Lower lobe of right lung (tissue), 2 donors: ENCODE measurements at regions not wholly inside any gene's neighbourhood (a gene's known extent, or its start where the extent isn't known, plus 50 kb on each side); places are given as distances from the start of the nearest gene placed in this dataset.
A peak's percentile ranks its signal among the peaks of the same experiment; 100 is the strongest.

Experiments
- ATAC-seq, 2 donors: fragments of 200-7000 bp; cut with Tn5 transposase; one replicate each; pipeline ENCODE4 v1.9.1; 2020 to 2022; ENCODE audit warnings: mild to moderate bottlenecking in 2 of 2, moderate library complexity in 2 of 2
- DNase-seq: peaks from one replicate; pipeline ENCODE4 v3.0.0-alpha.2; 2020
- H3K27ac ChIP-seq: fragments of 200-600 bp; one replicate; pipeline ENCODE4 v1.8.0; 2022
- H3K27me3 ChIP-seq: fragments of 200-600 bp; one replicate; pipeline ENCODE4 v1.8.0; 2022; ENCODE audit warnings: low read depth
- H3K36me3 ChIP-seq: fragments of 200-600 bp; one replicate; pipeline ENCODE4 v1.8.0; 2022; ENCODE audit warnings: mild to moderate bottlenecking
- H3K4me1 ChIP-seq: fragments of 200-600 bp; one replicate; pipeline ENCODE4 v1.8.0; 2022
- H3K4me3 ChIP-seq: fragments of 200-600 bp; one replicate; pipeline ENCODE4 v1.8.0; 2022; ENCODE audit warnings: mild to moderate bottlenecking
- H3K9me3 ChIP-seq: fragments of 200-600 bp; one replicate; pipeline ENCODE4 v1.8.0; 2022
- intact Hi-C: fragments of 100-400 bp; cut with DNase I; formaldehyde crosslinking; loops from one replicate; pipeline ENCODE4 v1.11.0; 2022
- TF ChIP-seq, protein P1 (sequence below): fragments of 200-600 bp; IDR thresholded peaks from one replicate; pipeline ENCODE4 v1.8.0; 2022; ENCODE audit warnings: antibody characterized with exemption, mild to moderate bottlenecking
- donor health status: DM: no; HTN: yes; CAD: no; lungs with severe emphysema.

DNA sequence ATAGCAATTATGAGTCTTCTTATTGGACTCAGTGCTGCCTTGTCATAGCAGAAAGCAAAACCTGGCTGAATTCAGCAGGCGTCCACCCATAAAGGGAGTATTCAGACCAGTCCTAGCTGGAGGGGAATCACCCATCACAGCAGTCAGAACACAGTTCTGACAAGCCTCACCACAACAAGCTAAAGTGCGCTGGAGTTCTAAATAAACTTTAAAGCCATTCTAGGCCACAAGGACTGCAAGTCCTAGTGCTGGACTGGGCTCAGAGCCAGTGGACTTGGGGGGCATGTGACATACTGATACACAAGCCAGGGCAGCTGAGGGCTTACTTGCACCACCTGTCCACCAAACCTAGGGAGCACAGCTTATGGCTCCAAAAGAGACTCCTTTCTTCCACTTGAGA, 115.3 kb upstream of the PCSK5 start:
- no peaks in the 10 kb centered on the region for H3K4me1 ChIP-seq
- H3K36me3 ChIP-seq: no peaks in the 10 kb centered on the region
- H3K4me3 ChIP-seq: no peak overlapping the region
- no peaks in the 10 kb centered on the region for H3K27me3 ChIP-seq
- DNase-seq (no peak), ATAC-seq (peak in 1 of 2 donors; percentile 21)
- intact Hi-C loops: no loop called here
- no peak overlapping the region for H3K27ac ChIP-seq
- H3K9me3 ChIP-seq: no peaks in the 10 kb centered on the region
- TF ChIP-seq, protein P1, sequence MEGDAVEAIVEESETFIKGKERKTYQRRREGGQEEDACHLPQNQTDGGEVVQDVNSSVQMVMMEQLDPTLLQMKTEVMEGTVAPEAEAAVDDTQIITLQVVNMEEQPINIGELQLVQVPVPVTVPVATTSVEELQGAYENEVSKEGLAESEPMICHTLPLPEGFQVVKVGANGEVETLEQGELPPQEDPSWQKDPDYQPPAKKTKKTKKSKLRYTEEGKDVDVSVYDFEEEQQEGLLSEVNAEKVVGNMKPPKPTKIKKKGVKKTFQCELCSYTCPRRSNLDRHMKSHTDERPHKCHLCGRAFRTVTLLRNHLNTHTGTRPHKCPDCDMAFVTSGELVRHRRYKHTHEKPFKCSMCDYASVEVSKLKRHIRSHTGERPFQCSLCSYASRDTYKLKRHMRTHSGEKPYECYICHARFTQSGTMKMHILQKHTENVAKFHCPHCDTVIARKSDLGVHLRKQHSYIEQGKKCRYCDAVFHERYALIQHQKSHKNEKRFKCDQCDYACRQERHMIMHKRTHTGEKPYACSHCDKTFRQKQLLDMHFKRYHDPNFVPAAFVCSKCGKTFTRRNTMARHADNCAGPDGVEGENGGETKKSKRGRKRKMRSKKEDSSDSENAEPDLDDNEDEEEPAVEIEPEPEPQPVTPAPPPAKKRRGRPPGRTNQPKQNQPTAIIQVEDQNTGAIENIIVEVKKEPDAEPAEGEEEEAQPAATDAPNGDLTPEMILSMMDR: no peak

DNA sequence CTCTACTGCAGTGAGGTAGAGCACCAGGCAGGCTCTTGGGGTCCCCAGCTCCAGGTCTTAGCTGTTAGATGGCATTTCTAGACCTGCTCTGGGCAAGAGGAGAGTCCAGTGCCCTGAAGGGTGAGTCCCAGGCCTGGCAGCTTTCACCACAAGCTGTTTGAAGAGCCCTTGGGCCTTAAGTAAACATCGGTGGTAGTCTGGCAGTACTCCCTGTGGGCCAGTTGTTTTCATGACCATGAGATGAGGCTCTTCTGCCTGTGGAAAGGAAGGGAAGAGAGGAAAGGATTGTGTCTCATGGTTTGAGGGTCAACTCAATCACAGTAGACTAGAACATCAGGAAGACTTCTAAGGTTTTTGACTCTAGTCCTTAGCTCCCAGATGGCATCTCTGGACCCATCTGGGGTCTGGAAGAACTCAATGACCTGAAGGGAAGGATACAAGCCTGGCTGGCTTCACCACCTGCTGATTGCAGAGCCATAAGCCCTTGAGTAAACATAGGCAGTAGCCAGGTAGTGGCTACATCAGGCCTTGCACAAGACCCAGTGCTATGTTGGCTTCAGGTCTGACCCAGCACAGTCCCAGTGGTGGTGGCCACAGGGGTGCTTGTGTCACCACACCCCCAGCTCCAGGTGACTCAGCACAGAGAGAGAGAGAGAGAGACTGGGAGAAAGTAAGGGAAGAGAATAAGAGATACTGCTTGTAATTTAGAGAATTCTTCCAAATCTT, 114.3 kb upstream of the PCSK5 start:
- Histone ChIP-seq H3K36me3 (no peaks in the 10 kb centered on the region), H3K4me3 (no peak overlapping the region), H3K27me3 (no peaks in the 10 kb centered on the region), H3K4me1 (no peaks in the 10 kb centered on the region), H3K27ac (no peak overlapping the region), H3K9me3 (no peaks in the 10 kb centered on the region)
- no peak for DNase-seq
- TF ChIP-seq, protein P1: no peak
- intact Hi-C loops: no loop called here
- peak in 1 of 2 donors; percentile 11 for ATAC-seq

DNA sequence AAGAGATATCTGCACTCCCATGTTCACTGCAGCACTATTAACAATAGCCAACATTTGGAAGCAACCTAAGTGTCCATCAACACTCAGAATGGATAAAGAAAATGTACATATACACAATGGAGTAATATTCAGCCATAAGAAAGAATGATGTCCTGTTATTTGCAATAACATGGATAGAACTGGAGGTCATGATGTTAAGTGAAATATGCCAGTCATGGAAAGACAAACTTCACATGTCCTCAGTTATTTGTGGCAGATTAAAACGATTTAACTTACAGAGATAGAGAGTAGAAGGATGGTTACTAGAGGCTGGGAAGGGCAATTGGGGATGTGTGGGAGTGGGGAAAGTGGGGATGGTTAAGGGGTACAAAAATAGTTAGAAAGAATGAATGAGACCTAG, 110.3 kb upstream of the PCSK5 start:
- H3K36me3 ChIP-seq: no peaks in the 10 kb centered on the region
- no peaks in the 10 kb centered on the region for H3K27me3 ChIP-seq
- no peak for ATAC-seq
- intact Hi-C loops: no loop called here
- no peak overlapping the region for H3K4me3 ChIP-seq
- H3K4me1 ChIP-seq: no peaks in the 10 kb centered on the region
- H3K9me3 ChIP-seq: no peaks in the 10 kb centered on the region
- TF ChIP-seq, protein P1: no peak
- H3K27ac ChIP-seq: no peak overlapping the region
- DNase-seq: no peak

DNA sequence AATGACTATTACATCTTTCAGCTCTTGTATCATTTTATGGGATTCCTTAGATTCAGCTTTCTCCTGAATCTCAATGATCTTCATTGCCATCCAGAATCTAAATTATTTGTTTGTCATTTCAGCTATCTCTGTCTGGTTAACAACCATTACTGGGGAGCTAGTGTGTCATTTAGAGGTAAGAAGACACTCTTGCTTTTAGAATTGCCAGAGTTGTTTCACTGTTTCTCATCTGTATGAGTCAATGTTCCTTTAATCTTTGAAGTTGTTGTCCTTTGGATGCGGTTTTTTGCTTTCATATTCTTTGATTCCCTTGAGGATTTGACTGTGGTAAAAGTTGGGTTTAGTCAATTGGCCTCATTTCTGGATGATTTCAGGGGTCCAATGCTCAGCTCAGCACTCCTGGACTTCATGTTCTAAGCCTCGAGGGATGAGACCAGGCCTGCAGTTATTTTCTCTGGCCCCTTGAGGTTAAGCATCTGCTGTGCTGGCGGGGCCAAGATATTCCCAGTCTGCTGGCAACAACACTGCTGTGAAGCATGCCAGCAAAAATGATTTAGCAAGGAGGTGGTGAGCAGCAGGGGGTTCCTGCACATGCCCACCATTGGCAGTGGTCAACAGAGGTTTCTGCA, 102.4 kb upstream of the PCSK5 start:
- Histone ChIP-seq H3K9me3 (no peaks in the 10 kb centered on the region), H3K27me3 (no peaks in the 10 kb centered on the region), H3K27ac (no peak overlapping the region), H3K4me3 (no peak overlapping the region), H3K36me3 (no peaks in the 10 kb centered on the region), H3K4me1 (no peaks in the 10 kb centered on the region)
- DNase-seq (no peak), ATAC-seq (no peak)
- TF ChIP-seq, protein P1: no peak
- intact Hi-C loops: no loop called here

DNA sequence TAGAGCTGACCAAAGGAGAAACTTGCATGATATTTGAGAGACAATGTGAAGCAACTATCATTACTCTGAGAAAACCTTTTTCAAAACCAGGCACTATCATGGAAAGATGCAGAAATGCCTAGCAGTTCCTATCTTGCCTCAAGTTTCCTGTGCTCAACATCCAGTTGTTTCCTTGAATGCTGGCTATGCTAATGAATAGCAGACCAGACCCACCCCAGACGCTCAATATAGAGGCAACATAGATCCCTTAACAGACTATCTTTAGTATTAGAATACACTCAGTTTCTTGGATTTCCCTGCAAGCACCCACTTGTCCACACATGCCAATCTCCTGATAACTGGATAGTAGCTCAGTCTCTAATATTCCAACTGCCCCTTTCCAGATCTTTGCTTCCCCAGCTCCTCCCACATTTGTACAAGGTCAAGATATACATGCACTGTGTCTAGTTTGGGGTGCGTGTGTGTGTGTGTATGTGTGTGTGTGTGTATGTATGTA, 93.3 kb upstream of the PCSK5 start:
- TF ChIP-seq, protein P1: no peak
- no peaks in the 10 kb centered on the region for H3K9me3 ChIP-seq
- ATAC-seq (no peak), DNase-seq (no peak)
- intact Hi-C loops: no loop called here
- H3K4me1 ChIP-seq: no peaks in the 10 kb centered on the region
- no peaks in the 10 kb centered on the region for H3K36me3 ChIP-seq
- no peak overlapping the region for H3K27ac ChIP-seq
- no peak overlapping the region for H3K4me3 ChIP-seq
- no peaks in the 10 kb centered on the region for H3K27me3 ChIP-seq
